Suprapubic skin (tissue), 4 donors: ENCODE measurements at regions not wholly inside any gene's neighbourhood (a gene's known extent, or its start where the extent isn't known, plus 50 kb on each side); places are given as distances from the start of the nearest gene placed in this dataset.

Experiments
- CTCF ChIP-seq, 2 donors: fragments of 200-600 bp in 1 of 2; fragments of 450-650 bp in 1 of 2; sonication (generic) in 1 of 2; IDR thresholded peaks; one replicate each; pipeline ENCODE4 v1.5.1; 2016 to 2019; ENCODE audit warnings: antibody characterized with exemption in 2 of 2, mild to moderate bottlenecking in 1 of 2, moderate library complexity in 1 of 2
- POLR2A ChIP-seq, 2 donors: fragments of 450-650 bp; IDR thresholded peaks; one replicate each; pipeline ENCODE4 v1.6.1; 2017; ENCODE audit warnings: antibody characterized with exemption in 2 of 2, mild to moderate bottlenecking in 2 of 2, moderate library complexity in 2 of 2
- POLR2AphosphoS5 ChIP-seq, 3 donors: sonication (generic); formaldehyde crosslinking; IDR thresholded peaks; one replicate each; pipeline ENCODE4 v1.6.1; 2017; ENCODE audit warnings: antibody characterized with exemption in 3 of 3

GRCh38 chr6:147740916-147741315, 232.4 kb downstream of the SAMD5 start:
- TF ChIP-seq CTCF (IDR thresholded peaks at IDR 0.05): no peak
- no peak for TF ChIP-seq POLR2A (IDR thresholded peaks at IDR 0.05)
- TF ChIP-seq POLR2AphosphoS5 (IDR thresholded peaks at IDR 0.05): no peak
